ENCODE measurements at regions not wholly inside any gene's neighbourhood (a gene's known extent, or its start where the extent isn't known, plus 50 kb on each side); places are given as distances from the start of the nearest gene placed in this dataset.
A peak's percentile ranks its signal among the peaks of the same experiment; 100 is the strongest.

- DNase-seq (no peak), ATAC-seq (peak in 2 of 4 donors; percentile 43 to 50), FAIRE-seq (no peak)
- Histone ChIP-seq H3K9me3 (no peaks in the 10 kb centered on the region), H3K36me3 (no peaks in the 10 kb centered on the region), H3K4me1 (no peaks in the 10 kb centered on the region), H3K27me3 (no peaks in the 10 kb centered on the region), H3K4me3 (no peak overlapping the region), H3K27ac (no peak overlapping the region)
- intact Hi-C loops (cut with DNase I), result no loop called here
- 47 to 61% methylated on average over 9 of the region's 9 CpGs for WGBS, 2 donors
- TF ChIP-seq CTCF (IDR thresholded peaks at IDR 0.05), result no peak
Observed at GRCh38 chr5:4947893-4948536, 192.1 kb upstream of the ADAMTS16 start.

GRCh38 chr5:4949108-4949507 lies 191.0 kb upstream of the ADAMTS16 start:
- H3K27me3 ChIP-seq, result no peaks in the 10 kb centered on the region
- H3K27ac ChIP-seq, result no peak overlapping the region
- H3K36me3 ChIP-seq, result no peaks in the 10 kb centered on the region
- ATAC-seq, result peak in 1 of 4 donors; percentile 43
- no peaks in the 10 kb centered on the region for H3K9me3 ChIP-seq
- TF ChIP-seq CTCF (IDR thresholded peaks at IDR 0.05), result no peak
- no peak for DNase-seq
- H3K4me3 ChIP-seq, result no peak overlapping the region
- intact Hi-C loops (cut with DNase I), result no loop called here
- H3K4me1 ChIP-seq, result no peaks in the 10 kb centered on the region
- 47 to 57% methylated on average over 6 of the region's 6 CpGs for WGBS, 2 donors
- FAIRE-seq, result no peak

- DNase-seq, result no peak
- FAIRE-seq, result no peak
- ATAC-seq, result no peak
Observed at GRCh38 chr5:4953576-4953975, 186.6 kb upstream of the ADAMTS16 start.

DNA sequence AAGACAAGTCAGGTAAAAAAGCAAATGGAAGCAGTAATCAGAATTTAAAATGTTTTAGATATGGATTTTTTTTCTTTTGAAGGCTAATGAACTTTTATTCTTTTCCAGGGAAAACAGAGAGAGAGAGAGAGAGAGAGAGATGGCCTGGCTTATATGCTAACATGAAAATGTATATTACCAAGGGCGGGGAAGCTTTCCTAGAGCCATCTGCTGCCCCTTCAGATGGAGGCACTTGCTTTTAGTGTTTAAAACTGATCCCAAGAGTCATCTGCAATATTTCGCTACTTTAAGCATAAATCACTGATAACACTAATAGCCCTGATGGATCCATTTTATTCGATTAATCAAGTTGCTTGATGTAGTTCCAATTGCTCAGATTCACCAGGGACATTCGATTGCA lies 186.1 kb upstream of the ADAMTS16 start:
- 63 to 75% methylated on average over 4 of the region's 4 CpGs for WGBS, 2 donors
- no peaks in the 10 kb centered on the region for H3K4me1 ChIP-seq
- no peak for TF ChIP-seq CTCF (IDR thresholded peaks at IDR 0.05)
- no peaks in the 10 kb centered on the region for H3K36me3 ChIP-seq
- intact Hi-C loops (cut with DNase I), result no loop called here
- DNase-seq (no peak), FAIRE-seq (no peak), ATAC-seq (no peak)
- H3K27ac ChIP-seq, result no peak overlapping the region
- no peak overlapping the region for H3K4me3 ChIP-seq
- H3K27me3 ChIP-seq, result no peaks in the 10 kb centered on the region
- no peaks in the 10 kb centered on the region for H3K9me3 ChIP-seq

More at GRCh38 chr5:4953576-4953975, 186.6 kb upstream of the ADAMTS16 start:
- no peaks in the 10 kb centered on the region for H3K27me3 ChIP-seq
- TF ChIP-seq CTCF (IDR thresholded peaks at IDR 0.05), result no peak
- H3K4me3 ChIP-seq, result no peak overlapping the region
- no peaks in the 10 kb centered on the region for H3K9me3 ChIP-seq
- intact Hi-C loops (cut with DNase I), result no loop called here
- no peaks in the 10 kb centered on the region for H3K36me3 ChIP-seq
- WGBS, 2 donors, result 49 to 65% methylated on average over 4 of the region's 4 CpGs
- no peak overlapping the region for H3K27ac ChIP-seq
- no peaks in the 10 kb centered on the region for H3K4me1 ChIP-seq

- no peak for FAIRE-seq
- no peaks in the 10 kb centered on the region for H3K4me1 ChIP-seq
- no peak for ATAC-seq
- no peaks in the 10 kb centered on the region for H3K27me3 ChIP-seq
- no peak overlapping the region for H3K27ac ChIP-seq
- intact Hi-C loops (cut with DNase I), result no loop called here
- H3K9me3 ChIP-seq, result no peaks in the 10 kb centered on the region
- no peak for TF ChIP-seq CTCF (IDR thresholded peaks at IDR 0.05)
- no peak for DNase-seq
- no peaks in the 10 kb centered on the region for H3K36me3 ChIP-seq
- WGBS, 2 donors, result 67 to 90% methylated on average over 1 of the region's 1 CpG
- no peak overlapping the region for H3K4me3 ChIP-seq
Observed at GRCh38 chr5:4963265-4963664, 176.9 kb upstream of the ADAMTS16 start.

Data from pancreas (tissue), 10 donors.